ACC112 (cell line): ENCODE measurements at regions not wholly inside any gene's neighbourhood (a gene's known extent, or its start where the extent isn't known, plus 50 kb on each side); places are given as distances from the start of the nearest gene placed in this dataset.
A peak's percentile ranks its signal among the peaks of the same experiment; 100 is the strongest.

Experiments
- H2AFZ ChIP-seq: fragments of 200-600 bp; sonication (generic); one replicate; pipeline ENCODE4 v1.6.0; 2017; ENCODE audit warnings: antibody characterized with exemption, low read length; ENCODE audit not compliant: unreplicated experiment
- H3K27ac ChIP-seq: fragments of 200-600 bp; sonication (generic); 2 replicates; pipeline ENCODE4 v1.5.1; 2014; ENCODE audit warnings: low read depth, mild to moderate bottlenecking, antibody characterized with exemption, low read length, moderate library complexity
- H3K27me3 ChIP-seq: fragments of 200-600 bp; sonication (generic); 2 replicates; pipeline ENCODE4 v1.6.1; 2014; ENCODE audit warnings: mild to moderate bottlenecking, antibody characterized with exemption, low read length, moderate library complexity, mixed read lengths; ENCODE audit not compliant: insufficient read depth
- H3K36me3 ChIP-seq: fragments of 200-600 bp; sonication (generic); 2 replicates; pipeline ENCODE4 v1.6.1; 2016; ENCODE audit warnings: mild to moderate bottlenecking, antibody characterized with exemption, low read length, moderate library complexity, mixed read lengths; ENCODE audit not compliant: insufficient read depth
- H3K4me1 ChIP-seq: fragments of 200-600 bp; sonication (generic); one replicate; pipeline ENCODE4 v1.6.1; 2016; ENCODE audit warnings: low read length, mixed read lengths; ENCODE audit not compliant: insufficient read depth, unreplicated experiment, control insufficient read depth
- H3K4me3 ChIP-seq: fragments of 200-600 bp; sonication (generic); 2 replicates; pipeline ENCODE4 v1.5.1; 2014; ENCODE audit warnings: mild to moderate bottlenecking, low read depth, low read length
- H3K79me2 ChIP-seq: fragments of 200-600 bp; sonication (generic); one replicate; pipeline ENCODE4 v1.6.0; 2016; ENCODE audit warnings: low read length; ENCODE audit not compliant: control insufficient read depth, unreplicated experiment, insufficient read depth

DNA sequence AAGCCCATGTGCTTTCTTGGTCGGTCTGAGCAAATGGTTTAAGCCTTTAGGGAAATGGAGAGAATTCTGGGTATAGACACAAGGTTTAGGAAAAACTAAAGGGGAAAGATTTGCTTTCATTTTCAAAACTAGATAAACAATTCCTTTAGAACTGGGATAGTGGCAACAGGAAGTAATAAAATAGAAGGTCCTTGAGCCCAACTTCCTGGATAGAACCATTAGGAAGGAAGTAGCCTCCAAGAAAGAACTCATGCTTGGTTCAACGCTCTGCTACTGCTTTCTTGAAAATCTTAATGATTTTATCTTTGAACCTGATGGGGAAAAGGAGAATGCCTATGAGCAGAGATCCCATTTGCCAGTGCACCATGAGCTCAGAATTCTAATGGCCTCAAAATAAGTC, 147.0 kb upstream of the THRB start:
- Histone ChIP-seq H3K27ac (no peak overlapping the region), H3K79me2 (no peaks in the 10 kb centered on the region), H3K4me3 (no peak overlapping the region), H3K27me3 (no peaks in the 10 kb centered on the region), H2AFZ (peak overlapping the region; percentile 79), H3K36me3 (no peaks in the 10 kb centered on the region), H3K4me1 (peaks cover 8% of the 10 kb centered on the region)

GRCh38 chr3:24645047-24645446, 150.4 kb upstream of the THRB start:
- no peaks in the 10 kb centered on the region for H3K27me3 ChIP-seq
- no peaks in the 10 kb centered on the region for H3K36me3 ChIP-seq
- no peak overlapping the region for H3K27ac ChIP-seq
- peaks cover 7% of the 10 kb centered on the region for H3K4me1 ChIP-seq
- H2AFZ ChIP-seq = no peak overlapping the region
- H3K79me2 ChIP-seq = no peaks in the 10 kb centered on the region
- H3K4me3 ChIP-seq = no peak overlapping the region

- no peak overlapping the region for H3K4me3 ChIP-seq
- H3K79me2 ChIP-seq = no peaks in the 10 kb centered on the region
- H3K27me3 ChIP-seq = no peaks in the 10 kb centered on the region
- H3K4me1 ChIP-seq = no peaks in the 10 kb centered on the region
- H3K36me3 ChIP-seq = no peaks in the 10 kb centered on the region
- H2AFZ ChIP-seq = no peak overlapping the region
- H3K27ac ChIP-seq = no peak overlapping the region
Observed at GRCh38 chr3:24646790-24647189, 152.1 kb upstream of the THRB start.

DNA sequence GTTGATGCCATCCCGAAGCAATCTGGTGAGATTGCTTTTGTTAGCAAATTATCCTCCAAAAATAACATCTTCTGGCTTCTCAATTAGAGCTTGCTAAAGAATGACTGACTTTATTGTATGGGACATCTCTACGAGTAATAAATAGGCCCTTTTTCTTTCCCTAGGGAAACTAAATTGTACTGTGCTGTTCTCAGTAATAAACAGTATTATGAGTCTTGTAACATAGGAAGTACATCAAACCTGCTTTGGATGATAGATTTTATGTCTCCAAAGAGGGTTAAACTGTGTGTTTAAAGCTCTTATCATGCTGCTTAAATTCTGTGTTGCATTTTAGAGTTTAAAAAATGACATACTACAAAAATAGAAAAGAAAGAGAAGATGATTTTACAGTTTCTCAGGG, 153.4 kb upstream of the THRB start:
- H3K79me2 ChIP-seq = no peaks in the 10 kb centered on the region
- H3K4me1 ChIP-seq = no peaks in the 10 kb centered on the region
- H2AFZ ChIP-seq = no peak overlapping the region
- no peaks in the 10 kb centered on the region for H3K36me3 ChIP-seq
- H3K4me3 ChIP-seq = no peak overlapping the region
- H3K27me3 ChIP-seq = no peaks in the 10 kb centered on the region
- H3K27ac ChIP-seq = no peak overlapping the region

GRCh38 chr3:24650839-24651238, 156.2 kb upstream of the THRB start:
- H3K79me2 ChIP-seq = no peaks in the 10 kb centered on the region
- no peaks in the 10 kb centered on the region for H3K27me3 ChIP-seq
- H2AFZ ChIP-seq = no peak overlapping the region
- no peak overlapping the region for H3K4me3 ChIP-seq
- no peaks in the 10 kb centered on the region for H3K4me1 ChIP-seq
- no peaks in the 10 kb centered on the region for H3K36me3 ChIP-seq
- no peak overlapping the region for H3K27ac ChIP-seq

- Histone ChIP-seq H3K27ac (no peak overlapping the region), H3K27me3 (no peaks in the 10 kb centered on the region), H2AFZ (no peak overlapping the region), H3K4me3 (no peak overlapping the region), H3K36me3 (no peaks in the 10 kb centered on the region), H3K79me2 (no peaks in the 10 kb centered on the region), H3K4me1 (no peaks in the 10 kb centered on the region)
Observed at GRCh38 chr3:24657870-24658510, 163.3 kb upstream of the THRB start.

DNA sequence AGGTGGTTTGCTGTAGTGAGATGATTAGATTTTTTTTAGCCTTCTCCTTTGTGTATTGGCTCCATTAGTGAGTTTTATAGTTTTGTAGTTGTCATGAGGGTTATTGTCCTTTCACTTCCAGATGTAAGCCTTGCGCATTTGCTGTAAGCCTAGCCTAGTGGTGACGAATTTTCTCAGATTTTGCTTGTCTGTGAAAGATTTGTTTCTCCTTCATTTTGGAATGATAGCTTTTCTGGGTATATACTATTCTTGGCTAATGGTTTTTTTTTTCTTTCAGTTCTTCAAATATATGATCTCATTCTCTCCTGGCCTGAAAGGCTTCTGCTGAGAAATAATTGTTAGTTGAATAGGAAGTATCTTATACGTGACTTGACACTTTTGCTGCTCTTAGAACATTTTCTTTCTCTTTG, 166.5 kb upstream of the THRB start:
- Histone ChIP-seq H3K4me1 (no peaks in the 10 kb centered on the region), H3K27me3 (no peaks in the 10 kb centered on the region), H3K79me2 (no peaks in the 10 kb centered on the region), H3K27ac (no peak overlapping the region), H2AFZ (no peak overlapping the region), H3K4me3 (no peak overlapping the region), H3K36me3 (no peaks in the 10 kb centered on the region)

- Histone ChIP-seq H3K4me1 (no peaks in the 10 kb centered on the region), H3K79me2 (no peaks in the 10 kb centered on the region), H3K27me3 (no peaks in the 10 kb centered on the region), H3K4me3 (no peak overlapping the region), H3K36me3 (no peaks in the 10 kb centered on the region), H3K27ac (no peak overlapping the region), H2AFZ (no peak overlapping the region)
Observed at GRCh38 chr3:24662449-24663345, 168.0 kb upstream of the THRB start.

DNA sequence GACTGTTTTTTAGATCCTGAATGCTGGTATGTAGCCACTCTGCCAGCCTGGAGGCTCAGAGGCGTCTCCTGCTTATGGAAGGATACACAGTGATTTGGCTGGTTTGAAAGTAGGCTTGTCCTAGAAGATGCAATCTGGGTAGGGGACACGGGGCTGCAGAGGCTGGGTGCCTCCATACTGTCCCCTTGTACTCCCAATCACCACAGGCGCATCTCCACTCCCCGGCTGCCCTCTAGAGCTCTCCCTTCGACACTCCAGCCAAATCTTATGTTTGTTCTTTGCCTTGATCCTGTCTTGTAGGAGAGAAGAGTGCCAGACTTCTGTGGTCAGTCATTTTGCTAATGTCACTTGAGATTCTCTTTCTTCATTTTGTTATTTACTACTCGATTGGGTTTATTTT, 168.8 kb upstream of the THRB start:
- H3K36me3 ChIP-seq = no peaks in the 10 kb centered on the region
- H3K27me3 ChIP-seq = no peaks in the 10 kb centered on the region
- H3K4me1 ChIP-seq = no peaks in the 10 kb centered on the region
- no peak overlapping the region for H2AFZ ChIP-seq
- no peaks in the 10 kb centered on the region for H3K79me2 ChIP-seq
- H3K27ac ChIP-seq = no peak overlapping the region
- H3K4me3 ChIP-seq = no peak overlapping the region

GRCh38 chr3:24668039-24668438, 173.4 kb upstream of the THRB start:
- no peaks in the 10 kb centered on the region for H3K36me3 ChIP-seq
- H3K27me3 ChIP-seq = no peaks in the 10 kb centered on the region
- H3K4me1 ChIP-seq = no peaks in the 10 kb centered on the region
- H3K27ac ChIP-seq = no peak overlapping the region
- H3K79me2 ChIP-seq = no peaks in the 10 kb centered on the region
- H2AFZ ChIP-seq = no peak overlapping the region
- no peak overlapping the region for H3K4me3 ChIP-seq

DNA sequence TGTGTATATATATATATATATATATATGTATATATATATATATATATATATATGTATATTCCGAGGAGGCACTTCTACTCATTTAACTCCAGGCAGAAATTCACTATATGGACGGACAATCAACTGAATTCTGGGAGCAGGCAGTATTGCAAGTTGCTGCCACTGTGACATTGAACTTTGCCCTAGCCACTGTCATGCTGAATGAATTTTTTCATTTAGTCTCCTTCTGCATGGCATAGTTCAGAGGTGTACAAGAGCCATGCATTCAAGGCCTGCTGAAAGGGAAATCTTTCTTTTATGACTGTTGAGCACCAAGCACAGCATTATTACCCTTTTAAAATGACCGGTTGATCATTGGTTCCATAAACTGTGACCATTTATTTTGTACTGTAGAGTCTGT, 176.2 kb upstream of the THRB start:
- Histone ChIP-seq H3K27ac (no peak overlapping the region), H3K4me1 (no peaks in the 10 kb centered on the region), H2AFZ (no peak overlapping the region), H3K27me3 (no peaks in the 10 kb centered on the region), H3K36me3 (no peaks in the 10 kb centered on the region), H3K4me3 (no peak overlapping the region), H3K79me2 (no peaks in the 10 kb centered on the region)
